OCI-LY3 (cell line): ENCODE measurements at regions not wholly inside any gene's neighbourhood (a gene's known extent, or its start where the extent isn't known, plus 50 kb on each side); places are given as distances from the start of the nearest gene placed in this dataset.

ENCODE experiments used
- H2AFZ ChIP-seq: fragments of 200-600, 300-600 bp; shearing (Covaris generic); 2 replicates; pipeline ENCODE4 v1.6.0; 2014; ENCODE audit warnings: antibody characterized with exemption, low read depth, low read length
- H3K27ac ChIP-seq: fragments of 200-600, 300-600 bp; sonication (generic); 2 replicates; pipeline ENCODE4 v1.5.1; 2014; ENCODE audit warnings: mild to moderate bottlenecking, low read length, moderate library complexity, mixed read lengths
- H3K27me3 ChIP-seq: fragments of 200-600, 300-600 bp; sonication (generic); 2 replicates; pipeline ENCODE4 v1.6.1; 2014; ENCODE audit warnings: low read depth, low read length, mixed read lengths
- H3K36me3 ChIP-seq: fragments of 200-600, 300-600 bp; sonication (generic); replicated peaks from 2 replicates; pipeline ENCODE3; 2014; ENCODE audit warnings: low read depth, low read length, mixed read lengths
- H3K4me1 ChIP-seq: fragments of 300-600, 200-600 bp; sonication (generic); 2 replicates; pipeline ENCODE4 v1.6.1; 2014; ENCODE audit warnings: low read length, mixed read lengths
- H3K4me2 ChIP-seq: fragments of 200-600, 300-600 bp; sonication (generic); 2 replicates; pipeline ENCODE4 v1.6.1; 2014; ENCODE audit warnings: low read length, mixed read lengths
- H3K4me3 ChIP-seq: fragments of 300-600, 200-600 bp; sonication (generic); 2 replicates; pipeline ENCODE4 v1.5.1; 2014; ENCODE audit warnings: antibody characterized with exemption, mild to moderate bottlenecking, low read length, moderate library complexity
- H3K79me2 ChIP-seq: fragments of 300-600, 200-600 bp; shearing (Covaris generic); 2 replicates; pipeline ENCODE4 v1.6.1; 2014; ENCODE audit warnings: mild to moderate bottlenecking, low read length, mixed read lengths
- H3K9ac ChIP-seq: fragments of 300-600, 200-600 bp; shearing (Covaris generic); 2 replicates; pipeline ENCODE4 v1.6.0; 2014; ENCODE audit warnings: mild to moderate bottlenecking, low read length, moderate library complexity
- H3K9me3 ChIP-seq: fragments of 200-600, 300-600 bp; shearing (Covaris generic); 2 replicates; pipeline ENCODE4 v1.6.1; 2014; ENCODE audit warnings: low read length, mixed read lengths; ENCODE audit not compliant: insufficient read depth
- H4K20me1 ChIP-seq: fragments of 200-600, 300-600 bp; sonication (generic); 2 replicates; pipeline ENCODE4 v1.6.1; 2016; ENCODE audit warnings: low read length, mixed read lengths; ENCODE audit not compliant: insufficient read depth
- EZH2phosphoT487 ChIP-seq: fragments of 200-600 bp; shearing (Covaris generic); IDR thresholded peaks from 2 replicates; pipeline ENCODE4 v1.6.1; 2018; ENCODE audit warnings: antibody characterized with exemption, mixed run types, low read depth
- TF ChIP-seq, protein P1 (sequence below): fragments of 200-600, 300-600 bp; sonication (generic); IDR thresholded peaks from 2 replicates; pipeline ENCODE4 v1.5.1; 2014; ENCODE audit warnings: antibody characterized with exemption, low read length, low read depth

DNA sequence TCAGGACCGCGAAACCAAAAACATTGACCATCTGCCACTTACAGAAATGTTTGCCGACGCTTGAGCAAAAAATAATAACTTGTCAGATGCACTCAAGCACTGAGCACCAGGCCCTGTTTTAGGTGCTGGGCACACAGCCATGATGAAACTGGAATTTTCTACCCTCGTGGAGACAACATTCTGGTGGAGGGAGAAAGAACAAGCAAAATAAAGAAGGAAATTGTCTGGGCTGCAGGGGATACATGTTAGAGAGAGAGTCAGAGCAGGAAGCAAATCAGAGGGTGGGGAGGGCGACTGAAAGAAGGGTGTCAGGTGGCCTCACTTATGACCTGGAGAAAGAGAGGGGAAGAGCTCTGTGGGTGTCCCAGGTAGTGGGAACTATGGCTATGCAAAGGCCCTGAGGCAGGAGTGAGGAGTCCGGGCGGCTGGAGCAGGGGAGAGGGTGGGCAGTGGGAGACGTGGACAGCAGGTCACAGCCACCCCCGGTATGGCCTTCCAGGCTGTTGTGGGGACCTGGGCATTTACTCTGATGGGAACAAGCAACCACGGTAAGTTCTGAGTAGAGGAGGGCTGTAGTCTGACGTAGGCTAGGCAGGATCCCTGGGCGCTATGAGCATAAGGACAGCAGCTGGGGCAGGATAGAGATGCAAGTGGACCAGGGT, 78.8 kb downstream of the MYEOV start:
- H3K9me3 ChIP-seq = no peaks in the 10 kb centered on the region
- TF ChIP-seq, protein P1, sequence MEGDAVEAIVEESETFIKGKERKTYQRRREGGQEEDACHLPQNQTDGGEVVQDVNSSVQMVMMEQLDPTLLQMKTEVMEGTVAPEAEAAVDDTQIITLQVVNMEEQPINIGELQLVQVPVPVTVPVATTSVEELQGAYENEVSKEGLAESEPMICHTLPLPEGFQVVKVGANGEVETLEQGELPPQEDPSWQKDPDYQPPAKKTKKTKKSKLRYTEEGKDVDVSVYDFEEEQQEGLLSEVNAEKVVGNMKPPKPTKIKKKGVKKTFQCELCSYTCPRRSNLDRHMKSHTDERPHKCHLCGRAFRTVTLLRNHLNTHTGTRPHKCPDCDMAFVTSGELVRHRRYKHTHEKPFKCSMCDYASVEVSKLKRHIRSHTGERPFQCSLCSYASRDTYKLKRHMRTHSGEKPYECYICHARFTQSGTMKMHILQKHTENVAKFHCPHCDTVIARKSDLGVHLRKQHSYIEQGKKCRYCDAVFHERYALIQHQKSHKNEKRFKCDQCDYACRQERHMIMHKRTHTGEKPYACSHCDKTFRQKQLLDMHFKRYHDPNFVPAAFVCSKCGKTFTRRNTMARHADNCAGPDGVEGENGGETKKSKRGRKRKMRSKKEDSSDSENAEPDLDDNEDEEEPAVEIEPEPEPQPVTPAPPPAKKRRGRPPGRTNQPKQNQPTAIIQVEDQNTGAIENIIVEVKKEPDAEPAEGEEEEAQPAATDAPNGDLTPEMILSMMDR = no peak
- TF ChIP-seq EZH2phosphoT487 = no peak
- H3K9ac ChIP-seq = no peak overlapping the region
- H2AFZ ChIP-seq = no peak overlapping the region
- H3K4me3 ChIP-seq = no peak overlapping the region
- no peaks in the 10 kb centered on the region for H4K20me1 ChIP-seq
- H3K4me2 ChIP-seq = no peak overlapping the region
- H3K79me2 ChIP-seq = no peaks in the 10 kb centered on the region
- H3K27ac ChIP-seq = no peak overlapping the region
- 0 out of 2 replicates have a peak, but pooled peaks cover 6% of the 10 kb centered on the region for H3K27me3 ChIP-seq
- peaks cover 3% of the 10 kb centered on the region for H3K36me3 ChIP-seq
- H3K4me1 ChIP-seq = no peaks in the 10 kb centered on the region

DNA sequence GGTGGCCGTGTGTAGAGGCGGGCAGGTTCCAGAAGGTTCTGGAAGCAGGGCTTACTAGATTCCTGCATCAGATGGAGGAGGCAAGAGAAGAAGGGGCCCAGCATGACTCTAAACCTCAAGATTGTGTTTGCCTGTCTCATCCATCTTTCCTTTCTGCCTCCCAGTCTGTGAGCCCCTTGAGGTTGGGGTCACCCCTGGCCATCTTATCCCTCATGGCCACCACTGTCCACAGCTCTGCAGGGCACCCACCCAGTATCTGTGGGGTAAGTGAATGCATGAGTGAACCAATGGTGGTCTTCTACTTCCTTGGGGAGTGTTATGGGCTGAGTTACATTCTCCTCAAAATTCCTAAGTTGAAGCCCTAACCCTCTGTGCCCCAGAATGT, 79.3 kb downstream of the MYEOV start:
- TF ChIP-seq, protein P1 = no peak
- no peak for TF ChIP-seq EZH2phosphoT487
- H4K20me1 ChIP-seq = no peaks in the 10 kb centered on the region
- 0 out of 2 replicates have a peak, but pooled peaks cover 6% of the 10 kb centered on the region for H3K27me3 ChIP-seq
- no peak overlapping the region for H2AFZ ChIP-seq
- H3K4me2 ChIP-seq = no peak overlapping the region
- no peaks in the 10 kb centered on the region for H3K4me1 ChIP-seq
- peaks cover 3% of the 10 kb centered on the region for H3K36me3 ChIP-seq
- H3K27ac ChIP-seq = no peak overlapping the region
- no peaks in the 10 kb centered on the region for H3K79me2 ChIP-seq
- no peaks in the 10 kb centered on the region for H3K9me3 ChIP-seq
- H3K9ac ChIP-seq = no peak overlapping the region
- H3K4me3 ChIP-seq = no peak overlapping the region

DNA sequence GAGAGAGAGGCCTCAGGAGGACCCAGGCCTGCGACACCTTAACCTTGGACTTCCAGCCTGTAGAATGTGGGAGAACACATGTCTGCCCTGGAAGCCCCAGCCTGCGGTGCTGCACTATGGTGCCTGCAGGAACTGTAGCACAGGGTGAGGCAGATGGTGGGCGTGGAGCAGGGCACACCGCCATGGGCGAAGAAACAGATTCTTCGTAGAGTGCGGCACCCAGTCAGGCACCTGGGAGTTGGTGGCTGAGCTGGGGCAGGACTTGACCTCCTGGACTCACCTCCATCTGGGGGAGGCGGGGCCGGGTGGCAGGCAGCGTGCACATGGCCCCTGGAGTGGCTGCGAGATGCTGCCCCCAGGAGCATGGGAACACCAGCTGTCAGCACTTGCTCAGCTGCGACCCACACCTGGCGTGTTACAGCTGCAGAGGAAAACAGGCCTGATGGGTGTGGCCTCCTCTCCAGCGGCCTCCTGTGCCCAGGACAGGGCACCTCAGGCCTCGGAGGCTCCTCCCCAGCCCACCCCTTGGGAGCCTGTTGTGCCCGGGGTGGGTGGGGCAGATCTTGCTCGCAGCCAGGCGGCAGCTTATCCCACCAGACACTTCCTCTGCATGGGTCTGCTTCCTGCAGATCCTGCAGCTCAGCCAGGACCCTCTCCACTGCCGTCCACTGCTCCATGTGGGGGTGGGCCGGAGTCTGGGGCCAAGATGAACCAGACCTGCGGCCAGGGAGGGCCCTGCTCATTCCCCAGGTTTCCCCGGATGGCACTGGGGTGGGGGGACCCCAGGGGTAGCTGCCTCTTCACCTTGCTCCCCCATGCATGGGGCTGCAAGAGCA, 80.4 kb downstream of the MYEOV start:
- Histone ChIP-seq H3K9me3 (no peaks in the 10 kb centered on the region), H3K79me2 (no peaks in the 10 kb centered on the region), H3K27me3 (0 out of 2 replicates have a peak, but pooled peaks cover 4% of the 10 kb centered on the region), H3K4me1 (no peaks in the 10 kb centered on the region), H3K27ac (no peak overlapping the region), H3K4me2 (no peak overlapping the region), H3K36me3 (peaks cover 3% of the 10 kb centered on the region), H4K20me1 (no peaks in the 10 kb centered on the region), H2AFZ (no peak overlapping the region), H3K4me3 (no peak overlapping the region), H3K9ac (no peak overlapping the region)
- TF ChIP-seq, protein P1 = no peak
- no peak for TF ChIP-seq EZH2phosphoT487

DNA sequence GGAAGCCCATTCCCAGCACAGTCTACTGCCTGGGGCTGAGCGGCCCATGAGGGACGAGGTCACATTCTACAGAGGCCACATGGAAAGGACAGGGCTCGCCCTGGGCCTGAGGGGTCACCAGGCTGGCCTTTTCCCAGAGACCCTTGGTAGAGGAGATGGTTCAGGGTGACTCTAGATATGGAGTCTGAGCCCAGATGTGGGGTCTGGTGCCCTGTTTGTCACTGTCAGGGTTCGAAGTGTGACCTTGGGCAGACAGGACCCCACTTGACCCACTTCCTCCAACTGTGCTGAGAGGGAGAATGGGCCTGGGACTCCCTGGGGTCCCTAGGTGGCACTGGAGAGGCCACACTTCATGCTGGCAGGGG, 81.0 kb downstream of the MYEOV start:
- Histone ChIP-seq H3K9ac (no peak overlapping the region), H3K27me3 (no peaks in the 10 kb centered on the region), H2AFZ (no peak overlapping the region), H3K4me2 (no peak overlapping the region), H3K36me3 (no peaks in the 10 kb centered on the region), H3K4me1 (no peaks in the 10 kb centered on the region), H3K4me3 (no peak overlapping the region), H4K20me1 (no peaks in the 10 kb centered on the region), H3K79me2 (no peaks in the 10 kb centered on the region), H3K9me3 (no peaks in the 10 kb centered on the region), H3K27ac (no peak overlapping the region)
- TF ChIP-seq, protein P1 = no peak
- no peak for TF ChIP-seq EZH2phosphoT487
